Transverse colon (tissue), 3 donors: ENCODE measurements at regions not wholly inside any gene's neighbourhood (a gene's known extent, or its start where the extent isn't known, plus 50 kb on each side); places are given as distances from the start of the nearest gene placed in this dataset.

ENCODE experiments used
- EP300 ChIP-seq: sonication (generic); formaldehyde crosslinking; IDR thresholded peaks from one replicate; pipeline ENCODE4 v1.6.1; 2017; ENCODE audit warnings: antibody characterized with exemption, low read depth
- POLR2A ChIP-seq: fragments of 450-650 bp; IDR thresholded peaks from one replicate; pipeline ENCODE4 v1.6.1; 2016; ENCODE audit warnings: antibody characterized with exemption, mild to moderate bottlenecking, moderate library complexity
- TF ChIP-seq, protein P1 (sequence below), 5 experiments: fragments of 200-600 bp in 3 of 5; fragments of 450-650 bp in 2 of 5; sonication (generic) in 3 of 5; IDR thresholded peaks; 1 replicate in 2 of 5; 2 replicates in 3 of 5; pipeline ENCODE4 v1.5.1; 2016 to 2017; ENCODE audit warnings: antibody characterized with exemption in 5 of 5, inconsistent platforms in 3 of 5, mild to moderate bottlenecking in 2 of 5, moderate library complexity in 1 of 5

DNA sequence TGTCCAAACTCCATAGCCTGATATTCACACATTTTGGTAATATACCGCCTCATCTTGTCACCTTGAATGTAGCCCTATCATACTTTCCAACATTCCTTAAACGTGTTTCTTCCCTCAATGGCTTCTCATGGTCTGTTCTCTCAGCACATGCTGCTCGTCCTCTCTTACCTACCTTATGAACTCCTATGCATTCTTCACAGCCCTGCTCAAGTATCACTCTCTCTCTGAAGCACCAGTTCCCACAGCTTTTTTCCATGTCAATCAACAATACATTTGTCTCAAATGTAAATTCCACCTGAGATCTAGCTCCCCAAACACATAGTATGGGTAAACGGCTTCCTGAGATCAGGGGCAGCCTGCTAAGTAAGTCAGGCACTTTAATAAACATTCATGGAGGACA, 85.2 kb upstream of the ZMIZ1 start:
- TF ChIP-seq EP300 (no peak), POLR2A (no peak)
- TF ChIP-seq, protein P1, sequence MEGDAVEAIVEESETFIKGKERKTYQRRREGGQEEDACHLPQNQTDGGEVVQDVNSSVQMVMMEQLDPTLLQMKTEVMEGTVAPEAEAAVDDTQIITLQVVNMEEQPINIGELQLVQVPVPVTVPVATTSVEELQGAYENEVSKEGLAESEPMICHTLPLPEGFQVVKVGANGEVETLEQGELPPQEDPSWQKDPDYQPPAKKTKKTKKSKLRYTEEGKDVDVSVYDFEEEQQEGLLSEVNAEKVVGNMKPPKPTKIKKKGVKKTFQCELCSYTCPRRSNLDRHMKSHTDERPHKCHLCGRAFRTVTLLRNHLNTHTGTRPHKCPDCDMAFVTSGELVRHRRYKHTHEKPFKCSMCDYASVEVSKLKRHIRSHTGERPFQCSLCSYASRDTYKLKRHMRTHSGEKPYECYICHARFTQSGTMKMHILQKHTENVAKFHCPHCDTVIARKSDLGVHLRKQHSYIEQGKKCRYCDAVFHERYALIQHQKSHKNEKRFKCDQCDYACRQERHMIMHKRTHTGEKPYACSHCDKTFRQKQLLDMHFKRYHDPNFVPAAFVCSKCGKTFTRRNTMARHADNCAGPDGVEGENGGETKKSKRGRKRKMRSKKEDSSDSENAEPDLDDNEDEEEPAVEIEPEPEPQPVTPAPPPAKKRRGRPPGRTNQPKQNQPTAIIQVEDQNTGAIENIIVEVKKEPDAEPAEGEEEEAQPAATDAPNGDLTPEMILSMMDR (IDR thresholded peaks at IDR 0.05): no peak
